ENCODE measurements at regions not wholly inside any gene's neighbourhood (a gene's known extent, or its start where the extent isn't known, plus 50 kb on each side); places are given as distances from the start of the nearest gene placed in this dataset.

- Histone ChIP-seq H3K9ac (ENCODE audit: low read length) (no peak overlapping the region), H3K27me3 (ENCODE audit: low read depth, low read length) (no peaks in the 10 kb centered on the region), H3K36me3 (replicated peaks; ENCODE audit: low read depth, low read length) (no peaks in the 10 kb centered on the region), H3K4me3 (ENCODE audit: low read length) (no peak overlapping the region), H4K20me1 (ENCODE audit: insufficient read depth, low read length) (no peaks in the 10 kb centered on the region), H3K27ac (ENCODE audit: low read length) (no peak overlapping the region), H2AFZ (ENCODE audit: low read depth, low read length) (no peak overlapping the region), H3K4me1 (ENCODE audit: low read length) (no peaks in the 10 kb centered on the region), H3K79me2 (ENCODE audit: low read length) (no peaks in the 10 kb centered on the region), H3K4me2 (ENCODE audit: low read length) (no peak overlapping the region), H3K9me3 (ENCODE audit: insufficient read depth, low read length) (no peaks in the 10 kb centered on the region)
- no peak for TF ChIP-seq EZH2phosphoT487 (IDR thresholded peaks at IDR 0.05; ENCODE audit: low read depth)
- no peak for TF ChIP-seq CTCF (IDR thresholded peaks at IDR 0.05; ENCODE audit: low read depth, low read length)
These were observed 282.0 kb upstream of the TPM1 start for GRCh38 chr15:62760538-62760937.

GRCh38 chr15:62765916-62766315, 276.6 kb upstream of the TPM1 start:
- Histone ChIP-seq H3K79me2 (ENCODE audit: low read length) (no peaks in the 10 kb centered on the region), H3K36me3 (replicated peaks; ENCODE audit: low read depth, low read length) (no peaks in the 10 kb centered on the region), H4K20me1 (ENCODE audit: insufficient read depth, low read length) (no peaks in the 10 kb centered on the region), H2AFZ (ENCODE audit: low read depth, low read length) (no peak overlapping the region), H3K9me3 (ENCODE audit: insufficient read depth, low read length) (no peaks in the 10 kb centered on the region), H3K27ac (ENCODE audit: low read length) (no peak overlapping the region), H3K27me3 (ENCODE audit: low read depth, low read length) (no peaks in the 10 kb centered on the region), H3K4me3 (ENCODE audit: low read length) (no peak overlapping the region), H3K4me1 (ENCODE audit: low read length) (no peaks in the 10 kb centered on the region), H3K9ac (ENCODE audit: low read length) (no peak overlapping the region), H3K4me2 (ENCODE audit: low read length) (no peak overlapping the region)
- TF ChIP-seq CTCF (IDR thresholded peaks at IDR 0.05; ENCODE audit: low read depth, low read length) = no peak
- TF ChIP-seq EZH2phosphoT487 (IDR thresholded peaks at IDR 0.05; ENCODE audit: low read depth) = no peak

GRCh38 chr15:62766599-62766998, 275.9 kb upstream of the TPM1 start:
- H3K79me2 ChIP-seq (ENCODE audit: low read length) = no peaks in the 10 kb centered on the region
- H3K4me3 ChIP-seq (ENCODE audit: low read length) = no peak overlapping the region
- H3K27me3 ChIP-seq (ENCODE audit: low read depth, low read length) = no peaks in the 10 kb centered on the region
- H3K4me2 ChIP-seq (ENCODE audit: low read length) = no peak overlapping the region
- no peak overlapping the region for H3K9ac ChIP-seq (ENCODE audit: low read length)
- no peak overlapping the region for H3K27ac ChIP-seq (ENCODE audit: low read length)
- H4K20me1 ChIP-seq (ENCODE audit: insufficient read depth, low read length) = no peaks in the 10 kb centered on the region
- no peaks in the 10 kb centered on the region for H3K4me1 ChIP-seq (ENCODE audit: low read length)
- H3K9me3 ChIP-seq (ENCODE audit: insufficient read depth, low read length) = no peaks in the 10 kb centered on the region
- no peak for TF ChIP-seq EZH2phosphoT487 (IDR thresholded peaks at IDR 0.05; ENCODE audit: low read depth)
- TF ChIP-seq CTCF (IDR thresholded peaks at IDR 0.05; ENCODE audit: low read depth, low read length) = no peak
- H3K36me3 ChIP-seq (replicated peaks; ENCODE audit: low read depth, low read length) = no peaks in the 10 kb centered on the region
- no peak overlapping the region for H2AFZ ChIP-seq (ENCODE audit: low read depth, low read length)

GRCh38 chr15:62769604-62770003, 272.9 kb upstream of the TPM1 start:
- H3K27me3 ChIP-seq (ENCODE audit: low read depth, low read length) = no peaks in the 10 kb centered on the region
- H3K36me3 ChIP-seq (replicated peaks; ENCODE audit: low read depth, low read length) = no peaks in the 10 kb centered on the region
- H3K4me2 ChIP-seq (ENCODE audit: low read length) = no peak overlapping the region
- H3K9ac ChIP-seq (ENCODE audit: low read length) = no peak overlapping the region
- H3K9me3 ChIP-seq (ENCODE audit: insufficient read depth, low read length) = no peaks in the 10 kb centered on the region
- no peaks in the 10 kb centered on the region for H4K20me1 ChIP-seq (ENCODE audit: insufficient read depth, low read length)
- no peak overlapping the region for H3K27ac ChIP-seq (ENCODE audit: low read length)
- no peak overlapping the region for H2AFZ ChIP-seq (ENCODE audit: low read depth, low read length)
- no peaks in the 10 kb centered on the region for H3K79me2 ChIP-seq (ENCODE audit: low read length)
- TF ChIP-seq CTCF (IDR thresholded peaks at IDR 0.05; ENCODE audit: low read depth, low read length) (no peak), EZH2phosphoT487 (IDR thresholded peaks at IDR 0.05; ENCODE audit: low read depth) (no peak)
- no peak overlapping the region for H3K4me3 ChIP-seq (ENCODE audit: low read length)
- no peaks in the 10 kb centered on the region for H3K4me1 ChIP-seq (ENCODE audit: low read length)

Data from OCI-LY3 (cell line).